GM12872 (cell line): ENCODE measurements at regions not wholly inside any gene's neighbourhood (a gene's known extent, or its start where the extent isn't known, plus 50 kb on each side); places are given as distances from the start of the nearest gene placed in this dataset.

Experiments used
- TF ChIP-seq, protein P1 (sequence below): IDR thresholded peaks from 3 replicates; pipeline ENCODE4 v1.5.1; 2011; ENCODE audit warnings: low read depth, mild to moderate bottlenecking, low read length, moderate library complexity; ENCODE audit not compliant: insufficient read depth

GRCh38 chr14:88929656-88930436 is 105.4 kb downstream of the TTC8 start:
- TF ChIP-seq, protein P1, sequence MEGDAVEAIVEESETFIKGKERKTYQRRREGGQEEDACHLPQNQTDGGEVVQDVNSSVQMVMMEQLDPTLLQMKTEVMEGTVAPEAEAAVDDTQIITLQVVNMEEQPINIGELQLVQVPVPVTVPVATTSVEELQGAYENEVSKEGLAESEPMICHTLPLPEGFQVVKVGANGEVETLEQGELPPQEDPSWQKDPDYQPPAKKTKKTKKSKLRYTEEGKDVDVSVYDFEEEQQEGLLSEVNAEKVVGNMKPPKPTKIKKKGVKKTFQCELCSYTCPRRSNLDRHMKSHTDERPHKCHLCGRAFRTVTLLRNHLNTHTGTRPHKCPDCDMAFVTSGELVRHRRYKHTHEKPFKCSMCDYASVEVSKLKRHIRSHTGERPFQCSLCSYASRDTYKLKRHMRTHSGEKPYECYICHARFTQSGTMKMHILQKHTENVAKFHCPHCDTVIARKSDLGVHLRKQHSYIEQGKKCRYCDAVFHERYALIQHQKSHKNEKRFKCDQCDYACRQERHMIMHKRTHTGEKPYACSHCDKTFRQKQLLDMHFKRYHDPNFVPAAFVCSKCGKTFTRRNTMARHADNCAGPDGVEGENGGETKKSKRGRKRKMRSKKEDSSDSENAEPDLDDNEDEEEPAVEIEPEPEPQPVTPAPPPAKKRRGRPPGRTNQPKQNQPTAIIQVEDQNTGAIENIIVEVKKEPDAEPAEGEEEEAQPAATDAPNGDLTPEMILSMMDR, result peak; percentile 48; the same call in 2 of the 3 replicates

- TF ChIP-seq, protein P1, result no peak
Observed at GRCh38 chr14:88931321-88932110, 107.1 kb downstream of the TTC8 start.

- TF ChIP-seq, protein P1, result no peak
Observed at GRCh38 chr14:88933191-88933590, 108.7 kb downstream of the TTC8 start.

- TF ChIP-seq, protein P1, result no peak
Observed at GRCh38 chr14:88934351-88934806, 109.9 kb downstream of the TTC8 start.

- TF ChIP-seq, protein P1, result no peak
Observed at GRCh38 chr14:88935083-88935482, 110.6 kb downstream of the TTC8 start.

GRCh38 chr14:88937706-88938105 is 113.3 kb downstream of the TTC8 start:
- TF ChIP-seq, protein P1, result no peak

GRCh38 chr14:88940671-88941070 is 116.2 kb downstream of the TTC8 start:
- TF ChIP-seq, protein P1, result no peak
